H9 (cell line): ENCODE measurements at regions not wholly inside any gene's neighbourhood (a gene's known extent, or its start where the extent isn't known, plus 50 kb on each side); places are given as distances from the start of the nearest gene placed in this dataset.

Experiments used
- DNase-seq: peaks from one replicate; pipeline ENCODE4 v3.0.0-alpha.2; 2017
- H2AFZ ChIP-seq: one replicate; pipeline ENCODE4 v1.6.1; 2013; ENCODE audit warnings: mild to moderate bottlenecking, low read length, control low read depth, moderate library complexity
- H2AK5ac ChIP-seq: 2 replicates; pipeline ENCODE4 v1.6.1; 2013; ENCODE audit warnings: low read length, control low read depth, mixed read lengths; ENCODE audit not compliant: insufficient read length
- H2BK120ac ChIP-seq: one replicate; pipeline ENCODE4 v1.6.1; 2013; ENCODE audit warnings: low read depth, mild to moderate bottlenecking, low read length, control low read depth, inconsistent platforms; ENCODE audit not compliant: poor library complexity, severe bottlenecking
- H2BK12ac ChIP-seq: 2 replicates; pipeline ENCODE4 v1.6.1; 2013; ENCODE audit warnings: low read length, control low read depth, mixed read lengths, low read depth; ENCODE audit not compliant: insufficient read length
- H2BK15ac ChIP-seq: 2 replicates; pipeline ENCODE4 v1.6.1; 2013; ENCODE audit warnings: low read depth, low read length, control low read depth
- H2BK20ac ChIP-seq: one replicate; pipeline ENCODE4 v1.6.1; 2013; ENCODE audit warnings: low read depth, mild to moderate bottlenecking, low read length, control low read depth, inconsistent platforms; ENCODE audit not compliant: poor library complexity, severe bottlenecking
- H2BK5ac ChIP-seq: 2 replicates; pipeline ENCODE4 v1.6.1; 2013; ENCODE audit warnings: low read length, control low read depth, mixed read lengths; ENCODE audit not compliant: insufficient read length
- H3K14ac ChIP-seq: 2 replicates; pipeline ENCODE4 v1.6.1; 2013; ENCODE audit warnings: low read length, control low read depth; ENCODE audit not compliant: insufficient read depth
- H3K18ac ChIP-seq: 2 replicates; pipeline ENCODE4 v1.6.1; 2013; ENCODE audit warnings: low read depth, mild to moderate bottlenecking, mixed read lengths, low read length, control low read depth; ENCODE audit not compliant: insufficient read length
- H3K23ac ChIP-seq: 2 replicates; pipeline ENCODE4 v1.6.1; 2013; ENCODE audit warnings: low read length, control low read depth, mixed read lengths, low read depth; ENCODE audit not compliant: insufficient read length
- H3K23me2 ChIP-seq: 2 replicates; pipeline ENCODE4 v1.6.1; 2013; ENCODE audit warnings: low read depth, mild to moderate bottlenecking, mixed read lengths, low read length, control low read depth; ENCODE audit not compliant: insufficient read length, poor library complexity, severe bottlenecking
- H3K27ac ChIP-seq: 2 replicates; pipeline ENCODE4 v1.5.1; 2013; ENCODE audit warnings: low read length, control low read depth, mixed read lengths, low read depth; ENCODE audit not compliant: insufficient read length
- H3K27me3 ChIP-seq: 2 replicates; pipeline ENCODE4 v1.6.1; 2013; ENCODE audit warnings: low read length, control low read depth, inconsistent platforms; ENCODE audit not compliant: insufficient read depth
- H3K4ac ChIP-seq: 2 replicates; pipeline ENCODE4 v1.6.1; 2013; ENCODE audit warnings: low read depth, mild to moderate bottlenecking, control low read depth, inconsistent platforms, low read length, moderate library complexity
- H3K4me1 ChIP-seq: 2 replicates; pipeline ENCODE4 v1.6.1; 2013; ENCODE audit warnings: low read length, control low read depth, inconsistent platforms; ENCODE audit not compliant: insufficient read depth
- H3K4me2 ChIP-seq: 2 replicates; pipeline ENCODE4 v1.6.1; 2013; ENCODE audit warnings: low read length, control low read depth, mixed read lengths; ENCODE audit not compliant: insufficient read length, insufficient read depth
- H3K56ac ChIP-seq: 2 replicates; pipeline ENCODE4 v1.6.1; 2013; ENCODE audit warnings: low read depth, mild to moderate bottlenecking, mixed read lengths, low read length, control low read depth; ENCODE audit not compliant: insufficient read length
- H3K79me1 ChIP-seq: 2 replicates; pipeline ENCODE4 v1.6.1; 2013; ENCODE audit warnings: low read depth, mild to moderate bottlenecking, moderate library complexity, low read length, control low read depth, inconsistent platforms; ENCODE audit not compliant: insufficient read depth, poor library complexity, severe bottlenecking
- H3K79me2 ChIP-seq: 2 replicates; pipeline ENCODE4 v1.6.1; 2013; ENCODE audit warnings: low read length, control low read depth, inconsistent platforms; ENCODE audit not compliant: insufficient read depth
- H3K9ac ChIP-seq: 2 replicates; pipeline ENCODE4 v1.6.1; 2013; ENCODE audit warnings: low read length, control low read depth, mixed read lengths; ENCODE audit not compliant: insufficient read length; ENCODE audit errors: extremely low read depth
- H3K9me3 ChIP-seq: one replicate; pipeline ENCODE4 v1.6.1; 2013; ENCODE audit warnings: low read depth, low read length, inconsistent platforms; ENCODE audit not compliant: control insufficient read depth
- H3T11ph ChIP-seq: one replicate; pipeline ENCODE4 v1.6.1; 2013; ENCODE audit warnings: mild to moderate bottlenecking, low read length, control low read depth, inconsistent platforms
- H4K20me1 ChIP-seq: one replicate; pipeline ENCODE4 v1.6.1; 2013; ENCODE audit not compliant: control insufficient read depth, insufficient read length, insufficient read depth
- H4K5ac ChIP-seq: 2 replicates; pipeline ENCODE4 v1.6.1; 2013; ENCODE audit warnings: low read depth, mild to moderate bottlenecking, mixed read lengths, low read length, control low read depth; ENCODE audit not compliant: insufficient read length
- H4K8ac ChIP-seq: replicated peaks from 2 replicates; pipeline ENCODE4 v1.6.1; 2013; ENCODE audit warnings: low read length, control low read depth, mixed read lengths, low read depth; ENCODE audit not compliant: insufficient read length
- H4K91ac ChIP-seq: 2 replicates; pipeline ENCODE4 v1.6.1; 2013; ENCODE audit warnings: low read depth, mild to moderate bottlenecking, moderate library complexity, mixed read lengths, low read length, control low read depth; ENCODE audit not compliant: insufficient read length
- H3K27ac Mint-ChIP-seq, 3 experiments: 2 replicates in 2 of 3; 3 replicates in 1 of 3; pipeline ENCODE4 v1.8.0; 2020 to 2021; ENCODE audit warnings: mixed read lengths in 3 of 3, mild to moderate bottlenecking in 1 of 3, moderate library complexity in 1 of 3
- H3K27me3 Mint-ChIP-seq: 2 replicates; pipeline ENCODE4 v1.8.0; 2021; ENCODE audit warnings: low read depth, mild to moderate bottlenecking, moderate library complexity, mixed read lengths
- H3K36me3 Mint-ChIP-seq, 3 experiments: 2 replicates in 2 of 3; 3 replicates in 1 of 3; pipeline ENCODE4 v1.8.0; 2020 to 2021; ENCODE audit warnings: low read depth in 3 of 3, mixed read lengths in 3 of 3; ENCODE audit not compliant: insufficient read depth in 1 of 3
- H3K4me1 Mint-ChIP-seq, 2 experiments: 2 replicates each; pipeline ENCODE4 v1.8.0; 2020; ENCODE audit warnings: mixed read lengths in 2 of 2
- H3K4me3 Mint-ChIP-seq, 2 experiments: 2 replicates in 1 of 2; 3 replicates in 1 of 2; pipeline ENCODE4 v1.8.0; 2020 to 2021; ENCODE audit warnings: mild to moderate bottlenecking in 2 of 2, mixed read lengths in 2 of 2, moderate library complexity in 1 of 2
- H3K9me3 Mint-ChIP-seq, 2 experiments: 2 replicates in 1 of 2; 3 replicates in 1 of 2; pipeline ENCODE4 v1.8.0; 2020; ENCODE audit warnings: mild to moderate bottlenecking in 2 of 2, mixed read lengths in 2 of 2, moderate library complexity in 1 of 2
- WGBS: extraction: QIAGEN DNeasy Blood & Tissue Kit; methylation state at CpG from one replicate; pipeline ENCODE4 v1.1.7; 2013; ENCODE audit warnings: missing lambda C conversion rate, low lambda C conversion rate, mixed read lengths; ENCODE audit not compliant: insufficient read length; ENCODE audit errors: extremely low coverage; 5-methylcytosine and 5-hydroxymethylcytosine counted together
- TF ChIP-seq, protein P1 (sequence below): fragments of 200-600 bp; sonication (generic); conservative IDR thresholded peaks from 3 replicates; pipeline ENCODE4 v1.8.0; 2021; ENCODE audit warnings: antibody characterized with exemption, mild to moderate bottlenecking

DNA sequence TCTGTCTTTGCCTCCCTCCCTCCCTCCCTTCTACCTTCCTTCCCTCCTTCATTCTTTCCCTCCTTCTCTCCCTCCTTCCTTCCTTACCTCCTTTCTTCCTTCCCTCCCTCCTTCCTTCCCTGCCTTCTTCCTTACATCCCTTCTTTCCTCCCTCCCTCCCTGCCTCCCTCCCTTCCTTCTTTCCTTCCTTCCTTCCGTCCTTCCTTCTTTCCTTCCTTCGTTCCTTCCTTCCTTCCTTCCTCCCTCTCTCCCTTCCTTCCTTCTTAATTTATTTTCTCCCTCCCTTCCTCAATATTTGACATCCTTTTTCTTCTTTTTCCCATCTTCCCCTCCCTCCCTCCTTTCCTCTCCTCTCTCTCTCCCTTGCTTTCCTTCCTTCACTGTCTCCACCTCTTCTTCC lies 301.8 kb downstream of the GATA3 start:
- Histone ChIP-seq H3K23me2 (no peaks in the 10 kb centered on the region), H4K5ac (no peak overlapping the region), H3K4ac (no peak overlapping the region), H2BK20ac (no peak overlapping the region), H3K27ac (no peak overlapping the region), H2BK5ac (no peak overlapping the region), H3K14ac (no peak overlapping the region), H2BK12ac (no peak overlapping the region), H3K79me2 (no peaks in the 10 kb centered on the region), H3K18ac (no peak overlapping the region), H3K4me2 (no peak overlapping the region), H4K91ac (no peak overlapping the region), H3K56ac (no peak overlapping the region), H3K79me1 (no peaks in the 10 kb centered on the region), H3K27me3 (no peaks in the 10 kb centered on the region), H3K4me1 (no peaks in the 10 kb centered on the region), H4K20me1 (no peaks in the 10 kb centered on the region), H3K9me3 (no peaks in the 10 kb centered on the region), H4K8ac (no peak overlapping the region), H3K23ac (no peak overlapping the region), H3K9ac (no peak overlapping the region), H2BK15ac (no peak overlapping the region), H3T11ph (no peak overlapping the region), H2AFZ (no peak overlapping the region), H2BK120ac (no peak overlapping the region), H2AK5ac (no peak overlapping the region)
- H3K27ac Mint-ChIP-seq, result no peak overlapping the region
- TF ChIP-seq, protein P1, sequence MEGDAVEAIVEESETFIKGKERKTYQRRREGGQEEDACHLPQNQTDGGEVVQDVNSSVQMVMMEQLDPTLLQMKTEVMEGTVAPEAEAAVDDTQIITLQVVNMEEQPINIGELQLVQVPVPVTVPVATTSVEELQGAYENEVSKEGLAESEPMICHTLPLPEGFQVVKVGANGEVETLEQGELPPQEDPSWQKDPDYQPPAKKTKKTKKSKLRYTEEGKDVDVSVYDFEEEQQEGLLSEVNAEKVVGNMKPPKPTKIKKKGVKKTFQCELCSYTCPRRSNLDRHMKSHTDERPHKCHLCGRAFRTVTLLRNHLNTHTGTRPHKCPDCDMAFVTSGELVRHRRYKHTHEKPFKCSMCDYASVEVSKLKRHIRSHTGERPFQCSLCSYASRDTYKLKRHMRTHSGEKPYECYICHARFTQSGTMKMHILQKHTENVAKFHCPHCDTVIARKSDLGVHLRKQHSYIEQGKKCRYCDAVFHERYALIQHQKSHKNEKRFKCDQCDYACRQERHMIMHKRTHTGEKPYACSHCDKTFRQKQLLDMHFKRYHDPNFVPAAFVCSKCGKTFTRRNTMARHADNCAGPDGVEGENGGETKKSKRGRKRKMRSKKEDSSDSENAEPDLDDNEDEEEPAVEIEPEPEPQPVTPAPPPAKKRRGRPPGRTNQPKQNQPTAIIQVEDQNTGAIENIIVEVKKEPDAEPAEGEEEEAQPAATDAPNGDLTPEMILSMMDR, result no peak
- H3K4me3 Mint-ChIP-seq, result no peak overlapping the region
- no peaks in the 10 kb centered on the region for H3K4me1 Mint-ChIP-seq
- no peaks in the 10 kb centered on the region for H3K36me3 Mint-ChIP-seq
- 96% methylated on average over 2 of the region's 2 CpGs for WGBS
- peaks cover 7% of the 10 kb centered on the region for H3K27me3 Mint-ChIP-seq
- H3K9me3 Mint-ChIP-seq, result peaks cover 0 to 5% of the 10 kb centered on the region in 2 experiments; a peak in 3 of 5 replicates
- DNase-seq, result no peak
